ENCODE measurements at regions not wholly inside any gene's neighbourhood (a gene's known extent, or its start where the extent isn't known, plus 50 kb on each side); places are given as distances from the start of the nearest gene placed in this dataset.
"Not testable (repeated sequence)": the region's sequence is repeated elsewhere in the genome, so short reads cannot be mapped to it uniquely, and the experiment has no call there.

GRCh38 chr5:62767077-62767476, 188.5 kb downstream of the LRRC70 start:
- DNase-seq (ENCODE audit: low spot score), result no peak
- intact Hi-C loops (cut with micrococcal nuclease), result no loop called here
- Mint-ChIP-seq H3K36me3 (ENCODE audit: low read depth) (no peaks in the 10 kb centered on the region), H3K27me3 (ENCODE audit: insufficient read depth) (peaks cover 7% of the 10 kb centered on the region), H3K9me3 (no peaks in the 10 kb centered on the region), H3K27ac (no peak overlapping the region), H3K4me1 (ENCODE audit: low read depth) (no peaks in the 10 kb centered on the region), H3K4me3 (no peak overlapping the region)

- Mint-ChIP-seq H3K4me3 (no peak overlapping the region), H3K4me1 (ENCODE audit: low read depth) (no peaks in the 10 kb centered on the region), H3K27ac (no peak overlapping the region), H3K27me3 (ENCODE audit: insufficient read depth) (peaks cover 2% of the 10 kb centered on the region), H3K36me3 (ENCODE audit: low read depth) (no peaks in the 10 kb centered on the region), H3K9me3 (no peaks in the 10 kb centered on the region)
- DNase-seq (ENCODE audit: low spot score), result no peak
- intact Hi-C loops (cut with micrococcal nuclease), result no loop called here
Measured at GRCh38 chr5:62762503-62762902, 183.9 kb downstream of the LRRC70 start.

- H3K27ac Mint-ChIP-seq; H3K4me1 Mint-ChIP-seq (ENCODE audit: low read depth); intact Hi-C loops (cut with micrococcal nuclease); H3K27me3 Mint-ChIP-seq (ENCODE audit: insufficient read depth); DNase-seq (ENCODE audit: low spot score); H3K9me3 Mint-ChIP-seq; H3K4me3 Mint-ChIP-seq; H3K36me3 Mint-ChIP-seq (ENCODE audit: low read depth): not testable (repeated sequence)
Measured at GRCh38 chr5:62757686-62758085, 179.1 kb downstream of the LRRC70 start.

- H3K27me3 Mint-ChIP-seq (ENCODE audit: insufficient read depth); DNase-seq (ENCODE audit: low spot score); intact Hi-C loops (cut with micrococcal nuclease); H3K4me1 Mint-ChIP-seq (ENCODE audit: low read depth); H3K27ac Mint-ChIP-seq; H3K4me3 Mint-ChIP-seq; H3K36me3 Mint-ChIP-seq (ENCODE audit: low read depth); H3K9me3 Mint-ChIP-seq: not testable (repeated sequence)
Measured at GRCh38 chr5:62752998-62753367, 174.4 kb downstream of the LRRC70 start.

- H3K27me3 Mint-ChIP-seq (ENCODE audit: insufficient read depth); H3K36me3 Mint-ChIP-seq (ENCODE audit: low read depth); H3K27ac Mint-ChIP-seq; H3K4me3 Mint-ChIP-seq; DNase-seq (ENCODE audit: low spot score); H3K9me3 Mint-ChIP-seq; intact Hi-C loops (cut with micrococcal nuclease); H3K4me1 Mint-ChIP-seq (ENCODE audit: low read depth): not testable (repeated sequence)
Measured at GRCh38 chr5:62752056-62752997, 173.7 kb downstream of the LRRC70 start.

- Mint-ChIP-seq H3K4me3 (no peak overlapping the region), H3K27me3 (ENCODE audit: insufficient read depth) (no peaks in the 10 kb centered on the region), H3K27ac (no peak overlapping the region), H3K36me3 (ENCODE audit: low read depth) (no peaks in the 10 kb centered on the region), H3K9me3 (no peaks in the 10 kb centered on the region), H3K4me1 (ENCODE audit: low read depth) (no peaks in the 10 kb centered on the region)
- DNase-seq (ENCODE audit: low spot score), result no peak
- intact Hi-C loops (cut with micrococcal nuclease), result no loop called here
Measured at GRCh38 chr5:62742207-62742606, 163.6 kb downstream of the LRRC70 start.

GRCh38 chr5:62741761-62742160, 163.1 kb downstream of the LRRC70 start:
- intact Hi-C loops (cut with micrococcal nuclease), result no loop called here
- no peaks in the 10 kb centered on the region for H3K9me3 Mint-ChIP-seq
- H3K27me3 Mint-ChIP-seq (ENCODE audit: insufficient read depth), result peaks cover 3% of the 10 kb centered on the region
- H3K4me1 Mint-ChIP-seq (ENCODE audit: low read depth), result no peaks in the 10 kb centered on the region
- no peak overlapping the region for H3K4me3 Mint-ChIP-seq
- DNase-seq (ENCODE audit: low spot score), result no peak
- H3K36me3 Mint-ChIP-seq (ENCODE audit: low read depth), result no peaks in the 10 kb centered on the region
- H3K27ac Mint-ChIP-seq, result no peak overlapping the region

- Mint-ChIP-seq H3K4me1 (ENCODE audit: low read depth) (no peaks in the 10 kb centered on the region), H3K9me3 (peaks cover 4% of the 10 kb centered on the region), H3K27me3 (ENCODE audit: insufficient read depth) (peaks cover 9% of the 10 kb centered on the region), H3K27ac (no peak overlapping the region), H3K4me3 (no peak overlapping the region), H3K36me3 (ENCODE audit: low read depth) (peaks cover 3% of the 10 kb centered on the region)
- no peak for DNase-seq (ENCODE audit: low spot score)
- intact Hi-C loops (cut with micrococcal nuclease), result no loop called here
Measured at GRCh38 chr5:62737766-62738165, 159.1 kb downstream of the LRRC70 start.

GRCh38 chr5:62732677-62733121, 154.1 kb downstream of the LRRC70 start:
- intact Hi-C loops (cut with micrococcal nuclease), result no loop called here
- Mint-ChIP-seq H3K9me3 (peaks cover 4% of the 10 kb centered on the region), H3K27ac (no peak overlapping the region), H3K4me3 (no peak overlapping the region), H3K27me3 (ENCODE audit: insufficient read depth) (peaks cover 9% of the 10 kb centered on the region), H3K36me3 (ENCODE audit: low read depth) (peaks cover 3% of the 10 kb centered on the region), H3K4me1 (ENCODE audit: low read depth) (peaks cover 11% of the 10 kb centered on the region)
- no peak for DNase-seq (ENCODE audit: low spot score)

GRCh38 chr5:62731022-62731421, 152.4 kb downstream of the LRRC70 start:
- Mint-ChIP-seq H3K27ac (no peak overlapping the region), H3K4me3 (no peak overlapping the region), H3K27me3 (ENCODE audit: insufficient read depth) (peaks cover 3% of the 10 kb centered on the region), H3K4me1 (ENCODE audit: low read depth) (peaks cover 11% of the 10 kb centered on the region), H3K9me3 (peaks cover 4% of the 10 kb centered on the region), H3K36me3 (ENCODE audit: low read depth) (peaks cover 3% of the 10 kb centered on the region)
- DNase-seq (ENCODE audit: low spot score), result peak; percentile 3
- intact Hi-C loops (cut with micrococcal nuclease), result no loop called here

GRCh38 chr5:62729675-62730074, 151.1 kb downstream of the LRRC70 start:
- Mint-ChIP-seq H3K27ac (no peak overlapping the region), H3K27me3 (ENCODE audit: insufficient read depth) (peaks cover 7% of the 10 kb centered on the region), H3K4me1 (ENCODE audit: low read depth) (peaks cover 11% of the 10 kb centered on the region), H3K4me3 (no peak overlapping the region), H3K36me3 (ENCODE audit: low read depth) (peaks cover 3% of the 10 kb centered on the region), H3K9me3 (peaks cover 4% of the 10 kb centered on the region)
- intact Hi-C loops (cut with micrococcal nuclease), result no loop called here
- DNase-seq (ENCODE audit: low spot score), result no peak

- intact Hi-C loops (cut with micrococcal nuclease), result no loop called here
- Mint-ChIP-seq H3K4me1 (ENCODE audit: low read depth) (peaks cover 11% of the 10 kb centered on the region), H3K4me3 (no peak overlapping the region), H3K27me3 (ENCODE audit: insufficient read depth) (peaks cover 14% of the 10 kb centered on the region), H3K27ac (no peak overlapping the region), H3K9me3 (no peaks in the 10 kb centered on the region), H3K36me3 (ENCODE audit: low read depth) (no peaks in the 10 kb centered on the region)
- DNase-seq (ENCODE audit: low spot score), result no peak
Measured at GRCh38 chr5:62727861-62728260, 149.2 kb downstream of the LRRC70 start.

GRCh38 chr5:62727184-62727583, 148.6 kb downstream of the LRRC70 start:
- peaks cover 19% of the 10 kb centered on the region for H3K27me3 Mint-ChIP-seq (ENCODE audit: insufficient read depth)
- H3K36me3 Mint-ChIP-seq (ENCODE audit: low read depth), result no peaks in the 10 kb centered on the region
- intact Hi-C loops (cut with micrococcal nuclease), result no loop called here

More at GRCh38 chr5:62727184-62727583, 148.6 kb downstream of the LRRC70 start:
- Mint-ChIP-seq H3K27ac (no peak overlapping the region), H3K4me1 (ENCODE audit: low read depth) (peaks cover 11% of the 10 kb centered on the region), H3K4me3 (no peak overlapping the region), H3K9me3 (no peaks in the 10 kb centered on the region)
- DNase-seq (ENCODE audit: low spot score), result no peak
